ENCODE measurements at regions not wholly inside any gene's neighbourhood (a gene's known extent, or its start where the extent isn't known, plus 50 kb on each side); places are given as distances from the start of the nearest gene placed in this dataset.
"Not testable (repeated sequence)": the region's sequence is repeated elsewhere in the genome, so short reads cannot be mapped to it uniquely, and the experiment has no call there.

DNA sequence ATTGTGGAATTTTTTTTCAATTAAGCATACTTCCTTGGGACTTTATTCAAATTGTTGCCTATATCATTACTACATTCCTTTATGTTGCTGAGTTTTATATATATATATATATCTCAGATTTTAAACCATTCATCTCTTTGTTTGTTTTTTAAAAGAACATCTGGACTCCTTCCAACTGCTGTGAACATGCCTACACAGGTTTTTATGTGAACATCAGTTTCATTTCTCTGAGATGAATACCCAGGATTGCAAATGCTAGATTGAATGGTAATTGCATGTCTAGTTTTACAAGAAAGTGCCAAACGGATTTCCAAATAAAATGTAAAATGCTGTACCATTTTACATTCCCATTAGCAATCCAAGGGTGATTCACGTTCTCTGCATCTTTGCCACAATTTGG lies 1289.3 kb downstream of the HACE1 start:
- no peak for DNase-seq (ENCODE audit: low read depth)

- no peak for DNase-seq (ENCODE audit: low read depth)
Observed at GRCh38 chr6:103554911-103555310, 1304.8 kb downstream of the HACE1 start.

DNA sequence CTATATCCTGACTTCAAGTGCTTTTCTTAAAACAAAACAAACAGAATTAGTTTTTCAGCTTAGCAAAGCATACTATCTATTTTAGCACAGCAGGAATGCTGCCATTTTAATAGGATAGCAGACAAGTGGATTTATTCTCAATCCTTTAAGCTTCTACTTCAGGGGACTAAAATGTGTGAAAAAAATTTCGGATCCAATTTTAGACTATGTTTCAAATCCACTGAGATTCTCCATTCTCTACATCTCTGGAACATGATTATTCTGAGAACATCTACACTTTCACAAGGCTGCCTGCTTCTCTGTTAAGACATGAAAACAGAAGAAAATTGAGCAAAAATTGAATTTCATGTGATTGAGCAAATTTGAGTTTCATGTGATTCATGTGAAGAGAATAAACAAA lies 1321.3 kb downstream of the HACE1 start:
- no peak for DNase-seq (ENCODE audit: low read depth)

DNA sequence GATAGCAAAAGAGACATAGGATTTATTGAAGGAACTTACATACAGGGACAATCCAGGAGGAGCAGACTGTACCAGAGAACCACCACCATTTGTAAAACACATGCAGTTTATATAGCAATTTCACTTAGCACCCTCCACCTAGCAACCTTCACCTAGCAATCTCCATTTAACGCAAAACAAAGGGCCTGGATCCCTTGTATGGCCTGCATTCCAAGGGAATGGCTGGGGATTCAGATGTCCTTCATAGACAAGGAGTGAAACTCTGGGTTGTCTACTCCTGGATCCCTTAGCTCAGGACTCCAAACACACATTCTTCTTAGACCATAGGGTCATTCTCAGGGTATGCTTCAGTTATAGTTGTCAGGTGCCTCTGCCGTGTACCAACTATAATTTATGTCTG lies 1324.9 kb downstream of the HACE1 start:
- DNase-seq (ENCODE audit: low read depth), result no peak

- no peak for DNase-seq (ENCODE audit: low read depth)
Observed at GRCh38 chr6:103534095-103534494, 1325.6 kb downstream of the HACE1 start.

DNA sequence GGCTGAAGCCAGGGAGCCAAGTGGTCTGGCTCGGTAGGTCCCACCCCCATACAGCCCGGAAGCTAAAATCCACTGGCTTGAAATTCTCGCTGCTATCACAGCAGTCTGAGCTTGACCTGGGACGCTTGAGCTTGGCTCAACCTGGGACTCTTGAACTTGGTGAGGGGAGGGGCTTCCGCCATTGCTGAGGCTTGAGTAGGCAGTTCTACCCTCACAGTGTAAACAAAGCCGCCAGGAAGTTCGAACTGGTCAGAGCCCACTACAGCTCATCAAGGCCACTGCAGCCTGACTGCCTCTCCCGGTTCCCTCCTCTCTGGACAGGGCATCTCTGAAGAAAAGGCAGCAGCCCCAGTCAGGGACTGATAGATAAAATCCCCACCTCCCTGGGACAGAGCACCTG lies 1337.7 kb downstream of the HACE1 start:
- no peak for DNase-seq (ENCODE audit: low read depth)

GRCh38 chr6:103516336-103516735 lies 1343.4 kb downstream of the HACE1 start:
- no peak for DNase-seq (ENCODE audit: low read depth)

GRCh38 chr6:103507052-103507451 lies 1352.7 kb downstream of the HACE1 start:
- DNase-seq (ENCODE audit: low read depth), result no peak

DNA sequence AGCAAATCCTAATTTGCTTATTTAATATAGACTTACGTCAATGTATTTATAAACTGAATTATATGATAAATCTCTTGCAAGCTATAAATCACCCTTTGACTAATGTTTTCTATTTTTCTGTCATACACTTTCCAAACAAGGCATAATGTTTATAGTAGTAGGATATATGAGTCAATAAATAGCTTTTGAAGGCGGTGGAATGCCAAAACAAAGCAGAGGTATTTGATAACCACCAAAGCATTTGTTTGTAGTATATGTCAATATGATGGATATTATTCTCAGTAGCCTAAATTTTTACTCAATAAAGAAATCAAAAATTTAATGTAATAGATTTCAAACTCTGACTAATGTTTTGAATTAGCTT lies 1354.6 kb downstream of the HACE1 start:
- no peak for DNase-seq (ENCODE audit: low read depth)

DNA sequence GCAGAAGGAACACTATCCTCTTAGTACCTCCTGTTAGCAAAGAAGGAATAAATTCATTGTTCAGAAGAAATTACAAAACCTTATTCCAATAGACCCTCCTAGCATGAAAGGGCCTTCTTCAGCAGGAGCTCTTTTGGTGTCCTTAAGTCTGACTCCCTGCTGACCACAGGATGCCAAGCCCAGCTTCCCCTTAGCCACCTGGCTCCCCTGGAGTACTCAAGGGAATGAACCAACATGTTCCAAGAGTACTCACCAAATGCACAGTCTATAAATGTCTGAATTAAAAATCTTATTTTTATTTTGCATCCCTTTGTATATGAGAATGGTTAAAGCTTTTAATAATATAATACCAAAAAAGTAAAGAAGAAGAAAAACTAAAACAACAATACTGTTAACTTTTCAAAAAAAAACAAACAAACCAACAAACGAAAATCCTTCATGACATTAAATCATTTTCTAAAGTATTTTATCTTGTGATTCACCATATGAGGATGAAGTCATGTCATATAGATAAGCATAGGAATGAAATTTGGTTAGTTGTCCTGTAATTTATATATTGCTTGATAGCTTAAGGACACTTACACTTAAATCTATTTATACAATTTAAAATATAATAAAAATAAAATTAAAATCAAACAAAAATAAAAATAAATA lies 1355.1 kb downstream of the HACE1 start:
- DNase-seq (ENCODE audit: low read depth), result no peak

DNA sequence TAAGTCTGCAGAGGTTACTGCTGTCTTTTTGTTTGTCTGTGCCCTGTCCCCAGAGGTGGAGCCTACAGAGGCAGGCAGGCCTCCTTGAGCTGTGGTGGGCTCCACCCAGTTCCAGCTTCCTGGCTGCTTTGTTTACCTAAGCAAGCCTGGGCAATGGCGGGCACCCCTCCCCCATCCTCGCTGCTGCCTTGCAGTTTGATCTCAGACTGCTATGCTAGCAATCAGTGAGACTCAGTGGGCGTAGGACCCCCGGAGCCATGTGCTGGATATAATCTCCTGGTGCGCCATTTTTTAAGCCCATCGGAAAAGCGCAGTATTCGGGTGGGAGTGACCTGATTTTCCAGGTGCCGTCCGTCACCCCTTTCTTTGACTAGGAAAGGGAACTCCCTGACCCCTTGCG lies 1363.1 kb downstream of the HACE1 start:
- not testable (repeated sequence) for DNase-seq (ENCODE audit: low read depth)

GRCh38 chr6:103456652-103457051 lies 1403.1 kb downstream of the HACE1 start:
- no peak for DNase-seq (ENCODE audit: low read depth)

GRCh38 chr6:103455275-103455674 lies 1404.4 kb downstream of the HACE1 start:
- no peak for DNase-seq (ENCODE audit: low read depth)

DNA sequence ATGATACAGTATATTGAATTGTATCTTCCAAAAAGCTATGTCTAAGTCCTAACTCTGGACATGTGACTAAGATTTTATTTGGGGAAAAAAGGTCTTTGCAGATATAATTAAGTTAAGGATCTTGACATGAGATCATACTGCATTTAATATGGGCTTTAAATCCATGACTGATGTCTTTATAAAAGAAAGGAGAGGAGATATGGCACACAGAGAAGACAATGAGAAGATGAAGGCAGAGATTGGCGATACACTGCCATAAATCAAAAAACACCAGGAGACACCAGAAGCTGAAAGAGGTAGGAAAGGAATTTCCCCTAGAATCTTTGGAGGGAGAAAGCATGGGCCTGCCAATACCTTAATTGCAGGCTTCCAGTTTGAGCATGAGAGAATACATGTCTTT lies 1450.2 kb downstream of the HACE1 start:
- DNase-seq (ENCODE audit: low read depth), result no peak

DNA sequence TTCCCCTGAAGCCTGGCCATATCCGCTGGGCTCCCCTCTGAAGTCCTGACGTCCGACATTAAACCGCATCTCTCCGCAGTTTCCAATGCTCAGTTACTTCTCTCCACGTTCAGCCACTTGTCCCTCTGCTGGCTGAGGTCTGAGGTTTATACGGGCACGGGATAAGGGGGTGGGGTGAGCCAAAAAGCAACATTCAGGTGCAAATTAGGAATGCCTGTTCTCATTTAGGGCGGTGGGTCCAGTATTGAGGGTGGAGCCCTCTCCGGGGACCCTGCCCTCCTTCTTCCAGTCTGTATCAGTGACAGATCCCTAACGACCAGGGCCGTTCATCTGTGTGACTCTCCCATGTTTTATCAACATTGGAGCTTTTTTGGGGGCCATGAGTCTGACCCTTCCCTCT lies 1454.4 kb downstream of the HACE1 start:
- DNase-seq (ENCODE audit: low read depth), result no peak

DNA sequence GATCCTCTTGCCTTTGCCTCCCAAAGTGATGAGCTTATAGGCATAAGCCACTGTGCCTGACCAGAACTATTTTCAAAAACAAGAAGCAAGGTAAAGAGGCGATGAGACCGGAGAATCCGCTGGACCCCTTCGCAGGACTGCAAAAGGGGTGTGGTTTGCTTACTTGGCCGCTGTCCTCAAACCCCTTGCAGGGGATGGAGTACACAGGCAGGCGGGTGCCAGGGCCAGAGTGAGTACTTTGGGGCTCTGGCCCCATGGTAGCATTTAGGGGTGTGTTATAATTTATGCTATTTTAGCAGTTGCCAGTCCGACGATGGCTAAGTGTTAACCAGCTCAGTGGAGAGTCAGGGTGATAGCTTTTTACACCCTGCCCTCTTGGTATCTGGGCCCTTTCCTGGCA lies 1454.9 kb downstream of the HACE1 start:
- DNase-seq (ENCODE audit: low read depth), result no peak

DNA sequence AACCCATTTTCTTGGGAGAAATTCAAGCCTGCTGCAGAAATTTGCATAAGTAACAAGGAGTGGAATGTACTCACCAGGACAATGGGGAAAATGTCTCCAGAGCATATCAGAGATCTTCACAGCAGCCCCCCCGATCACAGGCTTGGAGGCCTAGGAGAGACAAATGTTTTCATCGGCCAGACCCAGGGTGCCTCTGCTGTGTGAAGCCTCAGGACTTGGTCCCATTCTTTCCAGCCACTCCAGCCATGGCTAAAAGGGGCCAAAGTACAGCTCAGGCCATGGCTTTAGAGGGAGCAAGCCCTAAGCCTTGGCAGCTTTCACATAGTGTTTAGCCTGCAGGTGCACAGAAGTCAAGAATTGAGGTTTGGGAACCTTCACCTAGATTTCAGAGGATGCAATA lies 1463.0 kb downstream of the HACE1 start:
- no peak for DNase-seq (ENCODE audit: low read depth)

GRCh38 chr6:103379272-103379671 lies 1480.4 kb downstream of the HACE1 start:
- DNase-seq (ENCODE audit: low read depth), result no peak

DNA sequence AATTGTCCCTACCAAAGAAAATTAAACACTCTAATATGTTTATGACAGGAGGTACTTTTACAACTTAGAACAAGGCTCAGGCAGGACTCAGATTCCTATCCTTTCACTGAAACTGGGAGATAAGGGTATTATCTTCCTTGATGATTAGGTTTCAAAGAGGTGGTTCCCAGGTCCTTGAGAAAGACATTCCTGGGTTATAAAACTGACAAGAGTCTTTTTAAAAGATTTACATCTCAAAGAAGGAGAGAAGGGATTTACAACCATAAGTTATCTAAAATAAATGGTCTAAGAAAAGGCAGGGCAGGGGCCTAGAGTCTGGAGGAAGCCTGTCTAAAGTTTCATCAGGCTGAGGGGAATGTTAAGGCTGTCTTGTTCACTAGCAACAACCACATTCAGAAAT lies 1492.5 kb downstream of the HACE1 start:
- no peak for DNase-seq (ENCODE audit: low read depth)

- no peak for DNase-seq (ENCODE audit: low read depth)
Observed at GRCh38 chr6:103356531-103356930, 1503.2 kb downstream of the HACE1 start.

GRCh38 chr6:103344554-103345163 lies 1515.1 kb downstream of the HACE1 start:
- DNase-seq (ENCODE audit: low read depth), result no peak

GRCh38 chr6:103335412-103335811 lies 1524.3 kb downstream of the HACE1 start:
- no peak for DNase-seq (ENCODE audit: low read depth)

GRCh38 chr6:103326760-103327757 lies 1532.7 kb downstream of the HACE1 start:
- no peak for DNase-seq (ENCODE audit: low read depth)

Data from activated T-cell treated with anti-CD3 and anti-CD28 coated beads for 1 hour (primary cell).